Liver (tissue), 8 donors: ENCODE measurements at regions not wholly inside any gene's neighbourhood (a gene's known extent, or its start where the extent isn't known, plus 50 kb on each side); places are given as distances from the start of the nearest gene placed in this dataset.

ENCODE experiments used
- DNase-seq: peaks from one replicate; pipeline ENCODE4 v3.0.0-alpha.2; 2017; ENCODE audit warnings: low spot score
- H3K27ac ChIP-seq, 2 donors: one replicate each; pipeline ENCODE4 v1.7.0; 2013; ENCODE audit warnings: inconsistent platforms in 2 of 2, low read length in 2 of 2, control low read depth in 1 of 2, low read depth in 1 of 2, mild to moderate bottlenecking in 1 of 2
- H3K27me3 ChIP-seq, 4 donors: one replicate each; pipeline versions ENCODE4 v1.6.1 to v1.7.0; 2013; ENCODE audit warnings: low read length in 3 of 4, inconsistent platforms in 1 of 4, mild to moderate bottlenecking in 1 of 4, moderate library complexity in 1 of 4; ENCODE audit not compliant: control insufficient read depth in 4 of 4, insufficient read depth in 4 of 4
- H3K36me3 ChIP-seq, 4 donors: one replicate each; pipeline versions ENCODE4 v1.6.1 to v1.7.0; 2013; ENCODE audit warnings: low read length in 3 of 4, mild to moderate bottlenecking in 3 of 4, low read depth in 1 of 4, moderate library complexity in 1 of 4; ENCODE audit not compliant: control insufficient read depth in 4 of 4, insufficient read depth in 3 of 4
- H3K4me1 ChIP-seq, 4 donors: one replicate each; pipeline versions ENCODE4 v1.6.1 to v1.7.0; 2013; ENCODE audit warnings: low read length in 3 of 4, mild to moderate bottlenecking in 3 of 4, moderate library complexity in 1 of 4; ENCODE audit not compliant: control insufficient read depth in 4 of 4, insufficient read depth in 4 of 4
- H3K4me3 ChIP-seq, 3 donors: one replicate each; pipeline versions ENCODE4 v1.6.1 to v1.7.0; 2013; ENCODE audit warnings: low read length in 3 of 3, control low read depth in 1 of 3, low read depth in 1 of 3, mild to moderate bottlenecking in 1 of 3
- H3K9ac ChIP-seq, 2 donors: one replicate each; pipeline ENCODE4 v1.7.0; 2013; ENCODE audit warnings: low read length in 2 of 2, mild to moderate bottlenecking in 2 of 2, moderate library complexity in 2 of 2, control low read depth in 1 of 2, low read depth in 1 of 2
- H3K9me3 ChIP-seq, 4 donors: one replicate each; pipeline versions ENCODE4 v1.6.1 to v1.7.0; 2013; ENCODE audit warnings: low read length in 3 of 4; ENCODE audit not compliant: control insufficient read depth in 4 of 4
- ATF3 ChIP-seq: IDR thresholded peaks from 2 replicates; pipeline ENCODE4 v1.6.1; 2016; ENCODE audit warnings: antibody characterized with exemption
- CTCF ChIP-seq: fragments of 150-350 bp; IDR thresholded peaks from 2 replicates; pipeline ENCODE4 v1.5.1; 2017; ENCODE audit warnings: improper control_type of control experiment, low read depth, low read length; ENCODE audit not compliant: missing input control
- EGR1 ChIP-seq, 2 donors: IDR thresholded peaks; 2 replicates each; pipeline ENCODE4 v1.6.1; 2016 to 2018; ENCODE audit warnings: antibody characterized with exemption in 2 of 2, low read depth in 2 of 2
- FOXA1 ChIP-seq: IDR thresholded peaks from 2 replicates; pipeline ENCODE4 v1.6.1; 2016; ENCODE audit warnings: antibody characterized with exemption
- FOXA2 ChIP-seq: IDR thresholded peaks from 2 replicates; pipeline ENCODE4 v1.6.1; 2016; ENCODE audit warnings: antibody characterized with exemption
- GABPA ChIP-seq, 2 donors: IDR thresholded peaks in 1 of 2; conservative IDR thresholded peaks in 1 of 2; 2 replicates each; pipeline ENCODE4 v1.6.1; 2016; ENCODE audit warnings: antibody characterized with exemption in 2 of 2, mild to moderate bottlenecking in 1 of 2, moderate library complexity in 1 of 2
- HNF4A ChIP-seq, 2 donors: conservative IDR thresholded peaks; 2 replicates each; pipeline ENCODE4 v1.6.1; 2016; ENCODE audit warnings: antibody characterized with exemption in 2 of 2, mild to moderate bottlenecking in 2 of 2
- HNF4G ChIP-seq: IDR thresholded peaks from 2 replicates; pipeline ENCODE4 v1.6.1; 2016; ENCODE audit warnings: antibody characterized with exemption
- JUND ChIP-seq, 2 donors: IDR thresholded peaks; 2 replicates each; pipeline ENCODE4 v1.6.1; 2016; ENCODE audit warnings: antibody characterized with exemption in 2 of 2
- MAX ChIP-seq: IDR thresholded peaks from 2 replicates; pipeline ENCODE4 v1.6.1; 2016; ENCODE audit warnings: antibody characterized with exemption
- NR2F2 ChIP-seq: IDR thresholded peaks from 2 replicates; pipeline ENCODE4 v1.6.1; 2016; ENCODE audit warnings: antibody characterized with exemption
- RAD21 ChIP-seq, 2 donors: IDR thresholded peaks; 2 replicates each; pipeline ENCODE4 v1.6.1; 2016; ENCODE audit warnings: antibody characterized with exemption in 2 of 2, mild to moderate bottlenecking in 2 of 2
- REST ChIP-seq: IDR thresholded peaks from 2 replicates; pipeline ENCODE4 v1.6.1; 2016; ENCODE audit warnings: antibody characterized with exemption, mild to moderate bottlenecking
- RXRA ChIP-seq, 2 donors: IDR thresholded peaks; 2 replicates each; pipeline ENCODE4 v1.6.1; 2017 to 2018; ENCODE audit warnings: antibody characterized with exemption in 2 of 2, mild to moderate bottlenecking in 1 of 2
- SP1 ChIP-seq: IDR thresholded peaks from 2 replicates; pipeline ENCODE4 v1.6.1; 2018; ENCODE audit warnings: antibody characterized with exemption, mild to moderate bottlenecking
- TAF1 ChIP-seq: conservative IDR thresholded peaks from 2 replicates; pipeline ENCODE4 v1.6.1; 2016; ENCODE audit warnings: antibody characterized with exemption, mild to moderate bottlenecking
- YY1 ChIP-seq: IDR thresholded peaks from 2 replicates; pipeline ENCODE4 v1.6.1; 2016; ENCODE audit warnings: antibody characterized with exemption, mild to moderate bottlenecking
- WGBS: extraction: QIAGEN DNeasy Blood & Tissue Kit; methylation state at CpG from one replicate; pipeline ENCODE4 v1.1.7; 2013; 5-methylcytosine and 5-hydroxymethylcytosine counted together
- TF ChIP-seq, protein P1 (sequence below): IDR thresholded peaks from 2 replicates; pipeline ENCODE4 v1.6.1; 2016; ENCODE audit warnings: antibody characterized with exemption
- donor health status: healthy.
- donor health status: healthy.
- donor health status: healthy.
- donor health status: healthy.
- donor health status: healthy.

DNA sequence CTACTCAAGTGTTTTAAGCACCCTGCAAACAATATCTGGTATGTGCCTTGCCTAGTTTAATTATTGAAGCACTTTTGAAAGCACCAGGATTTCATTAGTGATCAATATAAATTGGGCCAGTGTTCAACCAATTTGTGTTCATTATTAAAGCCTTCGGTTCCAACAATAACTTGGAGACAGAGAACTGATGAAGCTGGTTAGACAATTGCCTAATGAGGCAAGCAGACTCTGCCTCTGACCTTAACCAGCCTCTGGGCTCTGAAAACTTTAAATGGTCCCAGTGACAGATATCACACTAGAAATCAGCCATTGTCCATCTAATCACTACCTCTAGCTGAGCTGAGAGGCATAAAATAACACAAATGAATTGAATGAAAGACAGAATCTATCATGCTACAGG is 139.9 kb upstream of the CNTN6 start:
- no peaks in the 10 kb centered on the region for H3K36me3 ChIP-seq
- H3K9me3 ChIP-seq: no peaks in the 10 kb centered on the region
- no peaks in the 10 kb centered on the region for H3K4me1 ChIP-seq
- TF ChIP-seq YY1 (no peak), EGR1 (IDR thresholded peaks at IDR 0.05; ENCODE audit: low read depth in 2 of 2) (no peak)
- no peak overlapping the region for H3K27ac ChIP-seq
- WGBS: 88% methylated on average over 1 of the region's 1 CpG
- H3K27me3 ChIP-seq: peaks cover 0 to 2% (median 0%) of the 10 kb centered on the region in 4 donors
- DNase-seq: no peak
- H3K4me3 ChIP-seq: no peak overlapping the region
- H3K9ac ChIP-seq: no peak overlapping the region

- Histone ChIP-seq H3K9me3 (no peaks in the 10 kb centered on the region), H3K36me3 (no peaks in the 10 kb centered on the region), H3K4me1 (no peaks in the 10 kb centered on the region), H3K4me3 (no peak overlapping the region), H3K9ac (no peak overlapping the region), H3K27ac (no peak overlapping the region), H3K27me3 (no peaks in the 10 kb centered on the region)
- TF ChIP-seq FOXA2 (no peak), REST (no peak), RAD21 (IDR thresholded peaks at IDR 0.05) (no peak), HNF4A (conservative IDR thresholded peaks at IDR 0.05) (no peak), ATF3 (no peak), MAX (no peak), RXRA (IDR thresholded peaks at IDR 0.05) (no peak), YY1 (no peak), TAF1 (no peak), JUND (IDR thresholded peaks at IDR 0.05) (no peak), SP1 (no peak), CTCF (no peak), GABPA (IDR thresholded peaks at IDR 0.05 in 1 of 2, conservative IDR thresholded peaks at IDR 0.05 in 1 of 2) (no peak), NR2F2 (no peak), FOXA1 (no peak), HNF4G (no peak), EGR1 (IDR thresholded peaks at IDR 0.05; ENCODE audit: low read depth in 2 of 2) (no peak)
- TF ChIP-seq, protein P1, sequence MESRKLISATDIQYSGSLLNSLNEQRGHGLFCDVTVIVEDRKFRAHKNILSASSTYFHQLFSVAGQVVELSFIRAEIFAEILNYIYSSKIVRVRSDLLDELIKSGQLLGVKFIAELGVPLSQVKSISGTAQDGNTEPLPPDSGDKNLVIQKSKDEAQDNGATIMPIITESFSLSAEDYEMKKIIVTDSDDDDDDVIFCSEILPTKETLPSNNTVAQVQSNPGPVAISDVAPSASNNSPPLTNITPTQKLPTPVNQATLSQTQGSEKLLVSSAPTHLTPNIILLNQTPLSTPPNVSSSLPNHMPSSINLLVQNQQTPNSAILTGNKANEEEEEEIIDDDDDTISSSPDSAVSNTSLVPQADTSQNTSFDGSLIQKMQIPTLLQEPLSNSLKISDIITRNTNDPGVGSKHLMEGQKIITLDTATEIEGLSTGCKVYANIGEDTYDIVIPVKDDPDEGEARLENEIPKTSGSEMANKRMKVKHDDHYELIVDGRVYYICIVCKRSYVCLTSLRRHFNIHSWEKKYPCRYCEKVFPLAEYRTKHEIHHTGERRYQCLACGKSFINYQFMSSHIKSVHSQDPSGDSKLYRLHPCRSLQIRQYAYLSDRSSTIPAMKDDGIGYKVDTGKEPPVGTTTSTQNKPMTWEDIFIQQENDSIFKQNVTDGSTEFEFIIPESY: no peak
- no peak for DNase-seq
- WGBS: 74% methylated on average over 2 of the region's 2 CpGs
Observed at GRCh38 chr3:963255-963654, 129.6 kb upstream of the CNTN6 start.
